Activated gamma-delta T cell treated with Interleukin-2 at 50 U/mL for 16 hours (primary cell): ENCODE measurements at regions not wholly inside any gene's neighbourhood (a gene's known extent, or its start where the extent isn't known, plus 50 kb on each side); places are given as distances from the start of the nearest gene placed in this dataset.

Experiments
- DNase-seq: peaks from one replicate; pipeline ENCODE4 v3.0.0-alpha.2; 2020

GRCh38 chr13:73960474-73960873 is 173.7 kb downstream of the KLF12 start:
- DNase-seq, result no peak

- no peak for DNase-seq
These were observed 175.4 kb downstream of the KLF12 start for GRCh38 chr13:73958657-73959397.

GRCh38 chr13:73957889-73958288 is 176.3 kb downstream of the KLF12 start:
- no peak for DNase-seq

GRCh38 chr13:73956795-73957408 is 177.3 kb downstream of the KLF12 start:
- no peak for DNase-seq

GRCh38 chr13:73955977-73956500 is 178.2 kb downstream of the KLF12 start:
- DNase-seq, result no peak

DNA sequence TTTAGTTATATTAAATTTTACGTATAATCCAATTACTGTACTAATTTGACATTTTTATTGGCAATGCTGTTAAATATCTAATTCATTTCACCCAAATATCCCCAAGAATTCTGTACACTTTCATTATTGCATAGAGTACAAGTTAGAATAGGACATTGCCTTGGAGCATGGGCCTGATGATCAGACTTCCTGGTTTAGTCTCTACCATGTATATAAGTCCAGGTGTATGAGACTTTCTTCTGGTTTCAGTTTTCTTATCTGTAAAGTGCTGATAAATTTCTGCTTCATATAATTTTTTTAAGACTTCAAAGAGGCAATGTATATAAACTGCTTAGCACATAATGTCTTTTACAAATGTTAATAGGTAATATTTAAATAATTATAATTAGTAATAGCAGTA is 179.4 kb downstream of the KLF12 start:
- DNase-seq, result no peak

- DNase-seq, result no peak
These were observed 181.6 kb downstream of the KLF12 start for GRCh38 chr13:73952648-73953047.

- DNase-seq, result no peak
These were observed 185.2 kb downstream of the KLF12 start for GRCh38 chr13:73948848-73949529.

GRCh38 chr13:73945871-73946270 is 188.3 kb downstream of the KLF12 start:
- DNase-seq, result no peak

- DNase-seq, result no peak
These were observed 188.8 kb downstream of the KLF12 start for GRCh38 chr13:73945382-73945781.

DNA sequence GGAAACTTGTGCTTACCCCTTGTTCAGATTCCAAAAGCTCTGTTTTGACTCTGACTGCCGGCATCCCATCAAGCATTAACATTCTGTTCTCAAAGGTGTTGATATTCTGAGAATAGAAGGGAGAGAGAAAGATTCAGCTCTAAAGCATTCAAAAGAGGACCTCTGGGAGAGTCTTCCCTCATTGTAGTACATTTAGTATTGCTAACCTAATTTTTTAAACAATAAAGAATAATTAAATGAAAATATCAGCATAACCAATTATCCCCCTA is 190.3 kb downstream of the KLF12 start:
- no peak for DNase-seq

DNA sequence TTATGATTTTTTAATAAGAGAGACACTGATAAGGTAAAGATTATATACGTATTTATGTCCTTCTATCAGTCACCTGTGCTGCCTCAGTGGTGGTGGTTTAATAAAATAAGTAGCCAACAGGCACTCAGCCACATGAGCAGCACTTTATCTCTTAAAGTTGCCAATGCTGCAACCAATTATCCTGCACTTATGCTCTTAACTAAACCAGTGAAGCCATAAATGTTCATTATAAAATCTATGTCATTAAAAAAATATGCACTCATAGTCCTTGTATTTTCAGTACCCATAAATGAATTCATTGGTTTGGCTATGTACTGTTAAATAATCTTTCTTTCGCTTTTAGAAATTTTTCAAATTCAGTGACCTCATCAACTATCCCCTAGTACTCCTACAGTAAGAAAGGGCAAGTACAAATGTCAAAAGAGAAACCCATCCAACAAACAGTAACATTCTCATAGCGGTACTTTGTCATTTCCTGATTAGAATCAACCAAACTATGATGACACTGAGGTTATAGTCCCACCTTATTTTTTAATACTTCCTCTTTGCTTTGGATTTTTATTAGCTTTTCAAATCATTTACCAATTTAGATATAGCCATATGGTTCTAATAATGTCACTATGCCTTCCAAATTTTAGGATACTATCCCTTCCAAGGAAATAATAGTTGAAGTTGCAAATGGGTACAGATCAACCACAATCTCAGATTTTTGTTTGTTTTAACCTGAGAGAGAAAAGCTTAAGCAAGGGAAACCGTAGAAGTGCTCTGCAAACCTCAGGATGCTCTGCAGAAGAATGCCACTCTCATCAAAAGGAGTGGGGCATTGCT is 190.9 kb downstream of the KLF12 start:
- no peak for DNase-seq

DNA sequence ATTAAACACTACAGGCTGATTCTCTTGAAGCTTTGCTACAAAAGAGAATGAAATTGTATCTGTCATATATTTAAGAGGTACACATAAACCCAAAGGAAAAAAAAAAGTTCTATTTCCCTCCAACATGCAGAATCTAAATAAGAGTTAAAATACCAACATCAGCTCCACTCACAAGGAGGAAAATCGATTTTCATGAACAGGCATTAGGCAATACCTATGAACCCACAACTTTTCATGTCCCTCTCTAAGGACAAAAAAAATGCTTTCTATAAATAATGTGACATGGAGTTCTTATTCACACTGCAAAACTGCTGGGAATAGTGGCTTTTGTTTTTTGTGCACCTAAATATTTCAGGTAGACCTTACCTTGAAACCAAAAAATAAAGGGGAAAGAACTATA is 192.5 kb downstream of the KLF12 start:
- DNase-seq, result no peak

GRCh38 chr13:73940098-73940497 is 194.1 kb downstream of the KLF12 start:
- DNase-seq, result no peak

DNA sequence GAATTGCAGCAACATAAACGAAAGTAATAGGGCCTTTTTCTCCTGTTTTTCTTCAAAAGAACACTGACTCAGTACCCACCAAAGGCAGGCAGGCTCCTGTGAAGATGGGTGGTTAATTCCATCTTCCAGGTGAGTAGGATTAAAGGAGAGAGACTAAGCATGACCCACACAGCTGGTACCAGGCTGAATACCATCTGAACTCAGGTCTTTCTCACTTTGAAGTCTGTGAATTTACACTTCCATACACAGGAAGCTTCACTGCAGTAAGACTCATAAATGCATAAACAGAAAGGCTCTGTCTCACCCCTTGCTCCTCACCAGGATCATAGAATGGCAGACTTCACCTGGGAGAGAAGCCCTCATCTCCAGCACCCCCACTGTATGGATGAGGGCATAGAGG is 194.6 kb downstream of the KLF12 start:
- DNase-seq, result no peak

GRCh38 chr13:73939071-73939380 is 195.2 kb downstream of the KLF12 start:
- no peak for DNase-seq

DNA sequence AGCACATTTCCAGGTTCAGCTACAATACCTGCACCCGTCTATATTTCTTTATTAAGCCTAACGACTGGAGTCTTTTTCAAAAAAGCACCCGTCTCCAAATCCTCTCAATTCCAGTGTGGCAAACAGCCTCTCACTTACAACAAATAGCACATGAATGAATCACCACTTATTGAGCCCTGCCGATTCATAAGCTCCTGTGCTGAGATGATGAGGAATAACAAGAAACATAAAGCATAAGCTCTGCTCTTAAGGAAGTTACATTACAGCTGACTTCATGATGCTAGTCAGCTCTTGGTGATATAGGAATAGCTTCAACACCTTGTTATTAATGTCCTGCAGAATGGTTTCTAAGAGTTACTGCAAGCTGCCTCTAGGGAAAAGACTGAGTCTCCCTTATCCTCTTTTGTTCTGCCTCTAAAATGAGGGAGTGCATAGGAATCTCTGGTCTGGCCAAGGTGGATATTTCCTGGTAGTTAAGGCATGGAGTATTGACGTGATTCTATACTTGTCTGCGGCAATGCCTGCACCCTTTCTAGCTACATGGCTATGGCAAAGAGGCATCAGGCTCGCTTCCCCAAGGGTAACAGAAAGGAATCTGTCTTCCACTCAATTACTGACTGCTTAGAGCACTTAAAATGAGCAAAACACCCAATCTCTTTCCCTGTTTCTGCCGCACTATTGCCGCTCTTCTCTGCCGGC is 195.7 kb downstream of the KLF12 start:
- DNase-seq, result no peak

DNA sequence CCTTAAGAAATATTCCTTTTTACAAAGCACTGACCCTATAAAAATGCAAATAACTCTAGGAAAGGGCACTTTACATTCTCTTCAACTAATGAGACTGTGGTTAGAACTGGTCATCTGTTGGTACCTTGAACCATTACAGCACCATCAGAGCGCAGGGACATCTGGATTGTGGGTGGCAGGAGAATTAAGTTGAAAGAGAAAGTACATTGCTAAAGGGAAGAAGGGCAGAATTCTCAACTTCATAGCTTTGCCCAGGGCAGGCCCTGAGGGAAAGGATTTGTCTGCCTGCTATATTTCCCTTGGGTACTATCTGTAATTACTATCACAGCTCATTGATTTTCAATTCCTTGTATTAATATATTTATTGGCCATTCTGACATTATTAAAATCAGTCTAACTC is 196.8 kb downstream of the KLF12 start:
- no peak for DNase-seq

DNA sequence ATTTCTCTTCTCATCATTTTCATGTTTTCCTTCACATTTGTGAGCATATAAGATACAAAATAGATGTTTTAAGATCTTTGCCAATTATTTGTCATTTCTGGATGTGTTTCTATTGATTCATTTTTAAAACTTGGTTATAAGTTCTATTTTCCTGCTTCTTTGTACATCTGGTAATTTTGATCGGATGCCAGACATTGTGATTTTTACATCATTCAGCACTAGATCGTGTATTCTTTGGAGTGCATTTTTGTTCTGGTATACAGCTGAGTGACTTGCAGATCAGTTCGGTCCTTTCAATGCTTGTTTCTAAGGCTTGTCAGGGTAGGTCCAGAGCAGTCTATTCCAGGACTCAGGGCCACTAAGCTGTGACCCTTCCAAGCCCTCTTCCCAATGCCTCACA is 198.2 kb downstream of the KLF12 start:
- DNase-seq, result no peak

DNA sequence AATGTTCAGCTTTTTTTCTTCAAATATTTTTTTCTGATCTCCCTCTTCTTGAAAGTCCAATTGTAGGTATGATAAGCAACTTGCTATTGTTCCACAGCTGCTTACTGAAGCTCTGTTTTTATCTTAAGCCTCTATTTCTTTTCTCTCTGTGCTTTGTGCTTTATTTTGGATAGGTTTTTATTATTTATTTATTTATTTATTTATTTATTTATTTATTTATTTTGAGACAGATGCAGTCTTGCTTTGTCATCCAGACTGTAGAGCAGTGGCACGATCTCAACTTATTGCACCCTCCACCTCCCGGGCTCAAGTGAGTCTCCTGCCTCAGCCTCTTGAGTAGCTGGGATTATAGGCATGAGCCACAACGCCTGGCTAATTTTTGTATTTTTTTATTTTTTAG is 199.4 kb downstream of the KLF12 start:
- no peak for DNase-seq

GRCh38 chr13:73934215-73934641 is 200.0 kb downstream of the KLF12 start:
- DNase-seq, result no peak

DNA sequence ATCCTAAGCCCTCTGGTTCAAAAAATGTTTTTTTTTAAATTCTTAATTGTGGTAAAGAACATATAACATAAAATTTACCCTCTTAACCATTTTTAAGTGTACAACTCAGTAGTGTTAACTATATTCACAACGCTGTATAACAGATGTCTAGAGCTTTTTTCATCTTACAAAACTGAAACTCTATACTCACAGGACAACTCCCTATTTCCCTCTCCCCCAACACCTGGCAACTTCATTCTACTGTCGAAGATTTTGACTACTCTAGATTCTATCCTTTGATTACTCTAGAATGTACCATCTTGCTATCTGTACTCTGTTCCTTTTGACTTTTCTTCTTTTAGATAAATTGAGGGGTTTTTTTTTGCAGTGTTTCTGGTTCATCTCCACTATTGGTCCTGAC is 200.4 kb downstream of the KLF12 start:
- DNase-seq, result no peak

DNA sequence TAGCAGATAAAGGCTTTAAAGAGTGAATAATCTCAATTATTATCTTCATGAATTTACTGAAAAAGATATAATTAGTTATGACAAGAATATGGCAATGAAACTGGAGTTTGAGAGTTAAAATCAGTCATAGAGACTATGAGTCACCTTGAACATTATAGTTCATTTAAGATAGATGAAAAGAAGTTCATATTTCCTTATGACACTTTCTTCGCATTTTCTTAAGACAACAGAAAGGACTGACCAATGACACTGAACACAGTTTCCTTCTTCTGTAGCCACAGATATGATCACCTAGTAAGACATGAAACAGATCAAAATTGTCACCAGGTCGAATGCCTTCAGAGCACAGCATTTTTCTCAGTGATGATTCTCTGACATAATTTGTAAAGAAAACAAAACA is 202.1 kb downstream of the KLF12 start:
- no peak for DNase-seq
